ENCODE measurements at regions not wholly inside any gene's neighbourhood (a gene's known extent, or its start where the extent isn't known, plus 50 kb on each side); places are given as distances from the start of the nearest gene placed in this dataset.

DNA sequence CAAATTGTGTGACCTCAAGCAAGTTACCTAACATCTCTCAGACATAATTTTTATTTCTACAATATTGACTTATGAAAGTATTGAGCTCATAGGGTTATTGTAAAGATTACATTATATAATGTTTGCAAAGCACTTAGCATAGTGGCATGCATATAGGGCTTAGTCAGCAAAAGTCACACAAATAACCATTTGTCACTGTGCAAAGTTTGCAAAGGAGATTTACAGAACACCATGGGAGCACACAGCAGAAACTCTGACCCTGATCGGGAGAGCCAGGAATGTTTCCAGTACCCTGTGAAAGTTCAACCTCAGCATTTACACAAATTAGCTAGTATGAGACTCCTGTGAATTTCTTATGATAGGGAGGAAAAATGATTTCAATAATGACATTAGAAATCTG, 804.6 kb upstream of the RAG2 start:
- intact Hi-C loops (cut with DNase I): no loop called here
- Histone ChIP-seq H3K9me3 (peaks cover 0 to 4% of the 10 kb centered on the region in 2 donors), H3K36me3 (no peaks in the 10 kb centered on the region), H3K4me3 (no peak overlapping the region), H3K4me1 (no peaks in the 10 kb centered on the region), H3K27me3 (no peaks in the 10 kb centered on the region), H3K27ac (no peak overlapping the region)
- DNase-seq (no peak), ATAC-seq (no peak)
- TF ChIP-seq, protein P1, sequence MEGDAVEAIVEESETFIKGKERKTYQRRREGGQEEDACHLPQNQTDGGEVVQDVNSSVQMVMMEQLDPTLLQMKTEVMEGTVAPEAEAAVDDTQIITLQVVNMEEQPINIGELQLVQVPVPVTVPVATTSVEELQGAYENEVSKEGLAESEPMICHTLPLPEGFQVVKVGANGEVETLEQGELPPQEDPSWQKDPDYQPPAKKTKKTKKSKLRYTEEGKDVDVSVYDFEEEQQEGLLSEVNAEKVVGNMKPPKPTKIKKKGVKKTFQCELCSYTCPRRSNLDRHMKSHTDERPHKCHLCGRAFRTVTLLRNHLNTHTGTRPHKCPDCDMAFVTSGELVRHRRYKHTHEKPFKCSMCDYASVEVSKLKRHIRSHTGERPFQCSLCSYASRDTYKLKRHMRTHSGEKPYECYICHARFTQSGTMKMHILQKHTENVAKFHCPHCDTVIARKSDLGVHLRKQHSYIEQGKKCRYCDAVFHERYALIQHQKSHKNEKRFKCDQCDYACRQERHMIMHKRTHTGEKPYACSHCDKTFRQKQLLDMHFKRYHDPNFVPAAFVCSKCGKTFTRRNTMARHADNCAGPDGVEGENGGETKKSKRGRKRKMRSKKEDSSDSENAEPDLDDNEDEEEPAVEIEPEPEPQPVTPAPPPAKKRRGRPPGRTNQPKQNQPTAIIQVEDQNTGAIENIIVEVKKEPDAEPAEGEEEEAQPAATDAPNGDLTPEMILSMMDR (IDR thresholded peaks at IDR 0.05): no peak

DNA sequence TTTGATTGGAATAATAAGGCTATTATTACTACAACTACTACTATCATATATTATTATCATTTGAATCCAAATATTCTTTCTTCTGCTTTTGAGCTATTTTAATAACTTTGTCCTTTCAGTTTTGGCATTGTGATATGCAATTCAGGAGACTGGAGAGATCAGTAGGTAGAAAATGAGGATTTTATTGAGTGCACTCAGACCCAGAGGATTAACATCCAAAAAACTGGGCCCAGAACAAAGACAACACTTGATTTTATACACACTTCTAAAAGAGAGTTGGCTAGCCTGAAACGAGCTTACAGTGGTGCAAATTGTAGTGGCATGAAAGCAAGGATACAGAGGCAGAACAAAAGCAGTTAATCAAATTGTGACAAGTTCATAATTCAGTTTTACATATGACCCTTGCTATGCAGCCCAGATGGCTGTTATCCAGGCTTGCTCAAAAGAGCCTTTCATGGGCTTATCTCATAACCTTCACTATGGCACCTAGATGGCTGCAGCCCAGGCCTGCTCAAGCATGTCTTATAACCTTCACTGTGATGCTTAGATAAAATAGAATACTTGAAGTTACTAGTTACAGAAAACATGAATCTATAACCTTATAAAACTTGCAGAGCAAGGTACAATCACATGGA, 796.3 kb upstream of the RAG2 start:
- Histone ChIP-seq H3K27ac (no peak overlapping the region), H3K36me3 (no peaks in the 10 kb centered on the region), H3K4me3 (no peak overlapping the region), H3K27me3 (no peaks in the 10 kb centered on the region), H3K9me3 (peaks cover 0 to 50% of the 10 kb centered on the region in 2 donors), H3K4me1 (no peaks in the 10 kb centered on the region)
- intact Hi-C loops (cut with DNase I): no loop called here
- no peak for ATAC-seq
- no peak for DNase-seq
- TF ChIP-seq, protein P1 (IDR thresholded peaks at IDR 0.05): no peak

DNA sequence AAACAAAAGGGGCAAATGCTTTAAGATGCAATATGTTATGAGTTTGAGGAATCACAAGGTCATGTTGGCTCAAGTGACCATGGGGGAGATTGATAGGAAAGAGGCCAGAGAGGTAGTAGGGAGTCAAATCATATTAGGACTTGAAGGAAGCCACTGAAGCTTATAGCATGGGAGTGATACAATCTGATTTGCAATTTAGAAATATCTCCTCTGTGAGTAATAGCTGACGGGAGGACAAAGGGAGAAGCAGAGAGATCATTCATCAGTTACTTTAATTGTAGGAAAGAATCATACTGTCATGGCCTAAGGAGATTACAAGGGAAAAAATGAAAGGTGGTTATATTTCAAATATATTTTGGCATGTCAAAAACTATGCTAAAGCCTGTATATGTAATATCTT, 793.6 kb upstream of the RAG2 start:
- H3K27ac ChIP-seq: no peak overlapping the region
- peaks cover 0 to 48% of the 10 kb centered on the region in 2 donors for H3K9me3 ChIP-seq
- ATAC-seq (no peak), DNase-seq (no peak)
- no peak overlapping the region for H3K4me3 ChIP-seq
- TF ChIP-seq, protein P1 (IDR thresholded peaks at IDR 0.05): no peak
- H3K27me3 ChIP-seq: no peaks in the 10 kb centered on the region
- intact Hi-C loops (cut with DNase I): no loop called here
- H3K36me3 ChIP-seq: no peaks in the 10 kb centered on the region
- no peaks in the 10 kb centered on the region for H3K4me1 ChIP-seq

DNA sequence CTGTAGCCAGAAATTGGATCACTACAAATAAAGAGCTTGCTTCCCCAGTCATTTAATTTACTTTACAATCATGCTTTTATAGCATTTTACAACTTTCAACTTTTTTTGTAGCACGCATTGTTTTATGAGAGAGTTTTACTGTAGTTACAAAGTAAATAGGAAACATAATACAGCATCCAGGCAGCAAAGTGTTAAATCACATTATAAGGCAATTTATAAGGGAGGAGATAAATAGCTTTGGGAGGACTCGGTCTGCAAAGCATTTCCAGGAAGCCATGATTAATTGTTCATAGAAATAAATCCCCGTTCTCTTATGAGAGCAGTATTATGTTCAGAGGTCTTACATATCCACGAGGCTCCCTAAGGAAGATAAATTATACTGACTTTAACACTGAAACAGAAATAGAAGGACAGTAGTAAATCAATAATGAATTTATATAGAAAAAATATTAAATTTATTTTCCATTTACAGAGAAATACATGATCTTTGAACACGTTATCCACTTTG, 792.6 kb upstream of the RAG2 start:
- no peaks in the 10 kb centered on the region for H3K36me3 ChIP-seq
- intact Hi-C loops (cut with DNase I): no loop called here
- H3K9me3 ChIP-seq: peaks cover 0 to 39% of the 10 kb centered on the region in 2 donors
- H3K27ac ChIP-seq: no peak overlapping the region
- no peak overlapping the region for H3K4me3 ChIP-seq
- no peak for DNase-seq
- no peaks in the 10 kb centered on the region for H3K27me3 ChIP-seq
- TF ChIP-seq, protein P1 (IDR thresholded peaks at IDR 0.05): no peak
- H3K4me1 ChIP-seq: no peaks in the 10 kb centered on the region
- no peak for ATAC-seq

DNA sequence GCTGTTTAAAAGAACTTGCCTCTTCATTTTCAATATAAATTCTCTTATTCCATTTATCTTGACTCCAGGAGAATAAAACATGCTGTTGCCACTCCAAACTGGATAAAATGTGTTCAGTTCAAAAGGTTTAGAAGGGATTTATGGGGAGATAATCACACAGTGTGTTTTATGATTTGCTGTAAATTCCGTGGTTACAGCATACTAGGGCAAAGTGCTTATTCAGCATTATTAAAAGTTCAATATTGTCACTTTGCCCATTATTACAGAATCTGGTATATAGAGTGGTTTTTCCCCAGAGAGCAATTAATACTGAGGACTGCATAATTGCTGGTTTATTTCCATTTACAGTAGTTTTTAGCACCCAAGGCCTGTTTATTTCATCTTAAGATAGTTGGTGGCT, 780.9 kb upstream of the RAG2 start:
- no peak overlapping the region for H3K4me3 ChIP-seq
- TF ChIP-seq, protein P1 (IDR thresholded peaks at IDR 0.05): no peak
- H3K27ac ChIP-seq: no peak overlapping the region
- H3K36me3 ChIP-seq: no peaks in the 10 kb centered on the region
- DNase-seq (no peak), ATAC-seq (no peak)
- peaks cover 0 to 24% of the 10 kb centered on the region in 2 donors for H3K9me3 ChIP-seq
- intact Hi-C loops (cut with DNase I): no loop called here
- no peaks in the 10 kb centered on the region for H3K27me3 ChIP-seq
- H3K4me1 ChIP-seq: no peaks in the 10 kb centered on the region
